SKM-1 (cell line): ENCODE measurements at regions not wholly inside any gene's neighbourhood (a gene's known extent, or its start where the extent isn't known, plus 50 kb on each side); places are given as distances from the start of the nearest gene placed in this dataset.
"Not testable (repeated sequence)": the region's sequence is repeated elsewhere in the genome, so short reads cannot be mapped to it uniquely, and the experiment has no call there.

Experiments
- DNase-seq: peaks from one replicate; lab custom pipeline; 2025; ENCODE audit not compliant: unreplicated experiment; lab: John Stamatoyannopoulos, UW

DNA sequence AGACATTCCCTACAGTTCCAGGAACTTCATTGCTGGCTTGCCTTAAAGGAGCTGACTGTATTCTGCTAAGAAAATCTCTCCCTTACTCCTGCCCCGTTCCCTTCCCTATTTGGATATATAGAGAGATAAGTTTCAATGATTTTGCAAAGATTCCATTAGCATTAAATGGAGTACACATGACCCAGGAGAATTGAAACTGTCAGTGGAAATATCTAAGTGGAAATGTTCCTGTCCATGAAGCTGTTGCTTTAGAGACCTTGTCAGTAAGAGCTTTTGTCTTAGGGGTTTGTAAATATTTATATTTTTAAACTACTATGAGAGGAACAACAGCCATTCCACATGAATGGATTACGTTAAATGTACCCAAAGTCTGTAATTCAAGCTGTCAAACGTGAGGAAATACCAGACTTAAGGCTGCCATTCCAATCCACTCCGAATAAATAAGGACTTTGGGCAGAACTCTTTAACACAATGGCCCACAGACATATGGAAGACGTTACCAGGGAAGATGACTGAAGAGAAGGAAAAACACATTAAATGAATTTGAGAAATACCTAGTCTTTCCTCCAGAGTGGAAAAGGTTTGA, 387.1 kb upstream of the PAPPA start:
- no peak for DNase-seq

DNA sequence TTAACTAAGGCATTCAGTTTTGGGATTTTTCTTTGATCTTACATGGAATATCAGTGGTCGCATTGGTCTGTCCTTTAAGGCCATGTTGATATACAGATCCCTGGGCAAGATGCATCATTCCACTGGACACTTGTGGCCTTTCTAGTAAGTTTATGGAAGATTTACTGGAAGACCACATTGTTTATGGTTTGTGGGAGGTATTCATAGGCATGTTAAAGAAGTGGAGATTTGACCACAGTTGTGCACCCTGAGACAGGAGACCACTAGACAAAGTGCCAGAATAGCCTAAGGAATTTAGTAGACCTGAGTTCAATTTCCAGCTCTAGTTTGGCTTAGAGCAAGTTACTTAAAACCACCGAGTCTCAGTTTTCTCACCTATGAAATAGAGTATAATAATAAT, 383.1 kb upstream of the PAPPA start:
- no peak for DNase-seq

DNA sequence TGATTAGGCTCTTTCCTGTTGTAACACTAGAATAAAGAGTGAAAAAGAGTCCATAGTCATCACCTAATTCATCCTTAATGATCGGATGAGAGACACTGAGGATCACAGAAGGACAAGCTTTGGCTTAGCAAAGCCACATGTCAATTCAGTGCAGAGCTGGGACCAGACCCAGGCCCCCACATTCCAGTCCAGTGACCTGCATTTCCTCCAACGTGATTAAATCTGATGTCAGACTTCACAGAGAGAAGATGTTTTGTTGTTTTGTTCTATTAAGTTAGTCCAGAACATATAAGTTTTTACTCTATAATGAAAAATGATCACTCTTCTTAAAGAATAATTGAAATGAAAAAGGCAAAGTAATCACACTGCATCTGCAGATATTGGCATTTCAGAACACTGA, 377.9 kb upstream of the PAPPA start:
- no peak for DNase-seq

DNA sequence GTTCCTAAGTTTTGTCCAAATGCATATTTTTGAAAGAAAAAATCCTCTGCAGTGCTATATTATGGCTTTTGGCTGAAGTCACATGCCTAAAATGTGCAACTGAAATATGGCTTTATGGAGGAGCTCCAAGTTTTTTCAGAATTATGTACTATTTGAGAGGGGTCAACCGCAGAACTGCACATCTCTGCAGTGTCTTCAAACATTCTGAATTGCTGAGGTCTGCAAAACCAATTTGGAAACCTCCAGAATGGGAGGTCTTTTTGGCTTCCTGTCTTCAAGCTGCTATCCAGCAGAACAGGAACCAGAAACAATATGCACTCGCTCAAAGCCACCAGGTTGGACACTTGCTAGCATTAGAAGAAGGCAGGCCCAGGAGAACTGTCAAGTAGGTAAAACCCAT, 376.0 kb upstream of the PAPPA start:
- DNase-seq, result no peak

DNA sequence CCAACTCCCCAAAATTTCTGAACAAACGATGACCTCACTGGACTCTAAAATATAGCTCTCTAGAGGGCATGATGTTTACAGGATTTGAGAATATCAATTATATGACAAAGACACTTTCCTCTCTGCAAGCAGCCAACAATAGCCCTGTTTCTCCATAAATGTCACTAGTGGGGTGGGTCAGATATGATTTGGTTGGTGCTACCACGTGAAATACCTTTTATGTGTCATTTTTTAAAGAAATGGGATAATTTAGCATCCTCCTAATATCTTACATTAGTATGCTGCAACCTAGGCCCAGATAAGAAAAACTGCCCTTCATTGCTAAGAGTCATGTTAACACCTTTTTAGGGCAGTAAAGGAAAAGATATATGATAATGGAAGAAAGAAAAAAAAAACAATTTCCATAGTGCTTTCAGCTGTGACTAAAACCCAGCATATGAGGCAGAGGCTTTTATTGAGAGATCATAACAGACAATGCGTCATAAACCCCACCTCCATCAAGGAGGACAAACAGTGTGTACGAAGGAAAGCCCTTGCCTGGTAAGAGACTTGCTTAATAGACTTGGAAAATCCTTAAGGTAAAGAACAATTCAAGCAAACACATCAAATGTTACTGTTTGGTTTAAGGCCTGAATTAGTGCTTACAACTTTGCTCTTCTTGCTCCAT, 372.4 kb upstream of the PAPPA start:
- no peak for DNase-seq

DNA sequence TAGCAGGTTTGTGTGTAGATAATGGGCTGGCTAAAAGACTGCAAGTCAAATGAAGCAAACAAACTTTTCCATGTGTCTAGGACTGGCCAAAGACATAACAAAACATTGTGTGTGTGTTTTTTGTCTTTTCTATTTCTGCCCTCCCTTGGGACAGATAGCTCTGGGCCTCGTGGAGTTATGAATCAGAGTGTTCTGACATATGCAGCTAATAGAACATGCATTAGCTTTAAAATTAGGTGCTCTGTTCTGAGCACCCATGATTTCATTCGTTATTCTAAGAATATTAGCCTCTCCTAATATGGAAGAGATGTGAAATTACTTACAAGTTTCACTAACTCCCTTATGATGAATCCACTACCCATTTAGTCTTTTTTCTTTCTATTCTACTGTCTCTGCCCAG, 367.3 kb upstream of the PAPPA start:
- DNase-seq, result no peak

DNA sequence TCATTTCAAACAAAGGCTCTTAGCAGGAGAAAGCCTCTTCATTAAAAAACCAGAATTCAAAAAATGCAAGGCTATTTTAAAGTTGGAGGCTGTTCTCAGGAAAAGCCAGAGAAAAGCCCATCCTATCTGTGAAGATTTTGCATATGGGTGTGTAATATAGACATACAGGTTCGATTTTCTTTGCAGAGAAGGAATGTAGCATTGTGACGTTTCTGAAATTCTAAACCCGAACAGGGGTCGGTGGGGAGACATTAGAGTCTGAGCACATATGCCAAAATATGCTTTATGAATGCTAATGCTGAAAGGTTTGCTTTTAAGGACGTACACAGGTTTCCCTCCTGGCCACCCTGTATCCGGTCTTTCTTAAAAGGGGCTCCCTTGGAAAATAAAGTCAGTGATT, 363.1 kb upstream of the PAPPA start:
- DNase-seq, result no peak

DNA sequence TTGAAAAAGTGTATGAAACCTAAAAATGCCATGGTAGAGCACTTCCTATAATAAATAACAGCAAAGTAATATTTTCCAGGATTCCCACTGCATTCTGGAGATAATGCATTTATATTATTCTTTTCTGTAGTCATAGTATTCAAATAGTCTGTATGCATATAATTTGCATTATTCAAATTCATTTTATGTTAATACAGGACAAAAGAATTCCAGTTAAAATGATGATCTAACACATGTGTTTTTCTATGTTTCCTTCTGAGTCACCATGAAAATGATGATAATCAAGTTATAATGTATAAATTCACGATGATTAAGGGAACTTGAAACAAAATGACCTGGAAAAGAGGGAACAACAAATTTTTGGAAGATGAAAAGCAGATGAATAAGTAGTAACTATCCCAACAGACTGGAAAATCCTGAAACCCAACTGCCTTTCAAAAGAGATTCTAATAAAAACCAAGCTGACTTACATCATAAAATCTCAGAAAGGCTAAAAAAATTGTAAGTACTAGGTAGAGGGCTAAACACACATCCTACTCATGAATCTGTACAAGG, 358.6 kb upstream of the PAPPA start:
- DNase-seq, result no peak

DNA sequence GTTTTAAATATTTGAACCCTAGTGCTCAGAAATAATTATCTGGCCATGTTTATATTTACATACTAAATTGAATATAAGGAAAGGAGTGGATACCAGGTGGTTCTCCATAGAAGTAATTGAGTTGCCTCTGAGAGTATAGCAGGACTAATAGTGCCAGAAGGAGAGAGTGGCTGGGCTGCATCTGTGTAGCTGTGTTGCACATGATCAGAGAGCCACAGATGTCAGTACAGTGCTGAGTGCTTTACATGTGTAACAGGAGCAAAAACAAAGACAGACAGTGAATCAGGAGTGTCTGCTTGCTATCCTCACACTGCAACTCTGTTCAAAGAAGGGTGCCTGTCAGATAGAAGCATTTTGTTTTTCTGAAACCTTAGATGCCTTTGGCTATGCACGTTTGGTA, 353.9 kb upstream of the PAPPA start:
- DNase-seq, result no peak

DNA sequence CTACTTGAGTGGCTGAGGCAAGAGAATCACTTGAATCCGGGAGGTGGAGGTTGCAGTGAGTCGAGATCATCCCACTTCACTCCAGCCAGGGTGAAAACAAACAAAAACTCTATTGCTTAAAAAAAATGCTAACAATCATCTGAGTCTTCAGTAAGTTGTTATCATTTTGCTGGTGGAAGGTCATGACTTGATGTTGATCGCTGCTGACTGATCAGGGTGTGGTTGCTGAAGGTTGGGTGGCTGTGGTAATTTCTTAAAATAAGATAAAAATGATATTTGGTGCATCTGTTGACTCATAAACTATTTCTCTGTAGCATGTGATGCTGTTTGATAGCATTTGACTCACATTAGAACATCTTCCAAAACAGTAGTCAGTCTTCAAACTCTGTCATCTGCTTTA, 349.4 kb upstream of the PAPPA start:
- no peak for DNase-seq

DNA sequence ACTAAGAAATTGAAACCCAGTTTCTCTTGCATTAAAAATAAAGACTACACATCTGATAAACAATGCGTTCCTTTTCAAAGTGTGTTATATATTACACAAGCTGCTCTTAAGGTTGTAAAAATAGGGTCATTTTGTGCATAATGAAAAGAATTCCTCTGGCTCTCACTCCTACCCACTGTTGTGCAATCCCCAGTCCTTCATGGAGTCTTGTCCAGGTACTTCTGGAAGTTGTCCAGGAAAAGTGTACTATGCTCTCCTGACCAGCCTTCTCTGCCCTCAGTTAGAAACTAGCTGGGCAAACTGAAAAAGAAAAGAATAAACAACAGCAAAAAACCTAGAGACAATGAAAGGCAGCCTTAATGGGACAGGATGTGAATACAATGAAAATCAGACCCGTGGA, 345.5 kb upstream of the PAPPA start:
- DNase-seq, result no peak

DNA sequence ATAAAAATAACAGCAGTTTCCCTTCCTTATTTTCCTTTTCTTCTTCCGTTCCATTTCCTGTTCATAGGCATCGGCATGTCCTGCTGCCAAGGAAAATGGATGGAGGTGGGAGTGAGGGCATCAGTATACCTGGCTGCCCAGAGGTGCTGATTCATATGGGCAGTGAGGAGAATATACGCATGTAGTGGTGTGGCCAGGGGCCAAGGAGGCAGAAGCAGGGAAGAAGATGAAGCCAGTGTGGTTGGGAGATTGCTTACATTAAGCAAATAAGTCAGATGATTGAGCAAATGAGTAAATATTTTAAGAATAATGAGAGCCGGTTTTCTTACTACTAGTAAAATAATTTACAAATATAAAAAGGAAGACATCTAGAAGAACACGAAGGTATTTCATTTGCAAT, 344.9 kb upstream of the PAPPA start:
- no peak for DNase-seq

DNA sequence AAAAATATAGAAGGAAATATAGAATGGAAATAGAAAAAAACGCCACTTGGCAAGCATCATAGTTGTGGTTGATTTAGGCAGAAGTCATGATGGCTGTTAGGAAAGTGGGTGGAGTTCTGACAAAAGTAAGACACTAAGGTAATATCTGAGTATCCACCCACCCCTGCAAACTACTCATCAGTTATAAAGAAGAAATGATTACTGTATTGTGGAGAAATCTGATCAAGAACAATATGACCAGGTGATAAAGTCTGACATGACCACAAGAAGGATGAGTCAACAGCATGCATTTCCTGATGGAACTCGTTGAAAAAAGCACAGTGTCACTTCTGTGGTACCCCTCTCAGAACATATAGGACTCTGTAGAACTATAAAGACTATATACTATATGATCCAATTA, 343.4 kb upstream of the PAPPA start:
- no peak for DNase-seq

DNA sequence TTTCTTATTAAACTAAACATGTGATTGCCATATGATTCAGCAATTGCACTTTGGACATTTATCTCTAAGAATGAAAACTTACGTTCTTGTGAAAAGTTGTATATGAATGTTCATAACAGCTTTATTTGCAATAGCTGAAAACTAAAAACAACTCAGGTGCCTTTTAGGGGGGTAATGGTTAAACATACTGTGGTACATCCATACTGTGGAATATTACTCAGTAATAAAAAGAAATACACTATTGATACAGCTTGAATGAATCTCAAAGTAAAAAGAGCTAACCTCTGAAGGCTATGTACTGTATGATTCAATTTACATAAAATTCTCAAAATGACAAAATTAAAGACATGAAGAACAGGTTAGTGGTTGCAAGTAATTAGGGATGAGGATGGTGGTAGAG, 339.5 kb upstream of the PAPPA start:
- DNase-seq, result no peak

DNA sequence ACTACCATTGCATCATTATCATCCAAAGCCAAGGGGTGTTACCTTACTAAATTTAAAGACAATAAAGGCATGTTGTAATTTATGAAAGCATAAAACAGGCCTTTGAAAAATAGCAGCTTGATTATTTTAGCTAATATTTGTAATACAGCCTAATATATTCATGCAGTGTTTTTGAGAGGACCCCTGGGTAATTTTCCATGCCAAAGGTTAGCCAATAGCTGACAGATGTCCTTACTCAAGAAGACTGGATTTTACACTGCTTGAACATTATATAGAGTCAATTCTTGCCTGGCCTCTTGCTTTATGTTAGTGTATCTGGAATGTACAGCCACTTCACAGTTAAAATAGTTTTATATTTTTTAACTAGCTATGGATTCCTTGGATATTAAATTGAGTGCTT, 337.8 kb upstream of the PAPPA start:
- no peak for DNase-seq

DNA sequence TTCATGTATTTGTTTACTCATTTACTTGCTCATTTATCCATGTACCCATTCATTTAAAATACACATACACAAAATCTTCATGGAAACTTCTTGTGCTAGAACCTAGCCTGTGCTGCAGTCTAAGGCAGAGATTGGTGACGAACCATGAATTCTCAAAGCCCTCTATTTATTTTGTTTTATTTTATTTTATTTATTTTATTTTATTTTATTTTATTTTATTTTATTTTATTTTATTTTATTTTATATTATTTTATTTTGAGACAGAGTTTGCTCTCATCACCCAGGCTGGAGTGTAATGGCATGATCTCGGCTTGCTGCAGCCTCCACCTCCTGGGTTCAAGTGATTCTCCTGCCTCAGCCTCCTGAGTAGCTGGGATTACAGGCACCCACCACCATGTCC, 334.9 kb upstream of the PAPPA start:
- not testable (repeated sequence) for DNase-seq

DNA sequence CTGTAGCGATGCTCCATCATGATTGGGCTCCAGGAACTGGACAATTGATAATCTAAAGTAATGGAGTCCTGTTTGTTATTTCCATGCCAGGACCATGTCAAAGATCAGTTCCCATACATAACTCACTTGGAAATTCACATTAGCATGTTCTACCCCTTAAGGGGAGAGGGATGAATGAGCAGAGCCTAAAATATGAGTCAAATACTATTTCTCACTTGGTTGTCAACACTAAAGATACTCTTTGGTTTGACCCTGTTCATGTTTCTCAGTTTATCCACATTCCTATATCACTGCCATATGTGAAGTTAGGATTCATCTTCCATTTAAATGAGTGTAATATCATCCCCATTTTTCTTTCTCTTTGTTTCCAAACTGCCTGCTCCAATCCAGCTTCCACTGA, 321.6 kb upstream of the PAPPA start:
- no peak for DNase-seq

DNA sequence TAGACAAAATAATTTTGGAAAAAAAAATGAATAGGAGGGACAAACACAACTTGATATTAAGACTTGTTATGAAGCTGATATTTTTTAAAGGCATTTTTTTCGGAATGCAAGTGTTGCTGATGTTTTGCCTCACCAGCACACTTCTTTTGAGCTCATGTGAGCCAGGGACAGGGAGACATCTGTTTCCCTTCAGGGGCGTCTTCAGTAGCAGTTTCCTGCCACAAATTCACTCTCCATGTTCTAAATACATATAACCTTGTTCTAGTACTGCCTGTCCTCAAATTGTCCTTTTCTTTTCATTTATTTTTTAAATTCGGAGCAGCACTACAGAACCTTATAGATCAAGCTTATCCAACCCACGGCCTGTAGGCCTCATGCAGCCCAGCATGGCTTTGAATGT, 316.0 kb upstream of the PAPPA start:
- DNase-seq, result no peak

DNA sequence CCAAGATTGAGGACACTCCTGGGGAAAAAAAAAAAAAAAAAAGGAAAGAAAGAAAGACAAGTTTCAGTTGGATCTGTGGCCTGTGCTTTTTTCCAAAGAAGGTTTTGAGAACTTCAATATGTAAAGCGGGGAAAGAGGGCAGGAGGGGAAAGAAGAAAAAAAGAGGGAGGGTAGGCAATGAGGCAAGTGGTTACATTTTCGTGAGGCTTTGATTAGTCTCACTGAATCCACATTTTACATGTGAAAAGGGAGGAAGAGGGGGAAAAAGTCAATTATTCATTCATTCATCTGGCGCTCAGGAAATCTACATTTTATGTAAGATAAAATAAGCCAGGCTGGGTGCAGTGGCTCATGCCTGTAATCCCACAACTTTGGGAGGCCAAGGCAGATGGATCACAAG, 315.2 kb upstream of the PAPPA start:
- no peak for DNase-seq

DNA sequence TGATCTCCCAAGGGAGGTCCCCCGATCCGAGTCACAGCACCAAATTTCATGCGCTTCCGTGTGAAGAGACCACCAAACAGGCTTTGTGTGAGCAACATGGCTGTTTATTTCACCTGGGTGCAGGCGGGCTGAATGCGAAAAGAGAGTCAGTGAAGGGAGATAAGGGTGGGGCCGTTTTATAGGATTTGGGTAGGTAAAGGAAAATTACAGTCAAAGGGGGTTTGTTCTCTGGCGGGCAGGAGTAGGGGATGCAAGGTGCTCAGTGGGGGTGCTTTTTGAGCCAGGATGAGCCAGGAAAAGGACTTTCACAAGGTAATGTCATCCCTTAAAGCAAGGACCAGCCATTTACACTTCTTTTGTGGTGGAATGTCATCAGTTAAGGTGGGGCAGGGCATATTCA, 309.2 kb upstream of the PAPPA start:
- not testable (repeated sequence) for DNase-seq

DNA sequence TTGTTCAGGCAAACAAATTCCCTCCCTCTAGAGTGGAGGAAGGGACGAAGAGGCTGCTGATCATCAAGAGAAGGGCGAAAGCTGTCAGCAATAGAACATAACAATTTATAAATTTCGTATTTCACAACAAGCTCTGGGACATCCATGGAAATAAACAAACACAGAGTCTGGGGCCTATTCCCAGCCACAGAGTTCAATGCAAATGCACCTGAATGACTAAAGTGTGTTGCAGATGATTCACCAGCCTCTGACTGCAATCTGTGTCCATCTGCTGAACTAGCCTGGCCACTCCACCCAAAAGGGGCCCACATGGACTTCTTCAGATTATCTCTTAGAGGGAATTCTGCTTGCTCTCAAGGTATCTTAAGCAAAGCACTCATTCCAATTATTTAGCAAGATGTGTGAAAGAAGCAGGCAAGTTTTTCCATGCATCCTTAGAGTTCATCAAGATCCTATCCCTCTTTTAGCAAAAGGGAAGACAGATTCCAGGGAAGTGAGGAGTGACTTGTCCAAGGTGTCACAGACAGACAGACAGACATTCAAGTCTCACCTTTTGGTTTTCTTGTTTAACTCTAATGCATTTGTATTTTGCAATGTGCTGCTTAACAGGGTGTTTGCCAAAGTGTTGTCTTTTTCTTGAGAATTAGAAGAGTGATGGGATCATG, 307.8 kb upstream of the PAPPA start:
- no peak for DNase-seq

DNA sequence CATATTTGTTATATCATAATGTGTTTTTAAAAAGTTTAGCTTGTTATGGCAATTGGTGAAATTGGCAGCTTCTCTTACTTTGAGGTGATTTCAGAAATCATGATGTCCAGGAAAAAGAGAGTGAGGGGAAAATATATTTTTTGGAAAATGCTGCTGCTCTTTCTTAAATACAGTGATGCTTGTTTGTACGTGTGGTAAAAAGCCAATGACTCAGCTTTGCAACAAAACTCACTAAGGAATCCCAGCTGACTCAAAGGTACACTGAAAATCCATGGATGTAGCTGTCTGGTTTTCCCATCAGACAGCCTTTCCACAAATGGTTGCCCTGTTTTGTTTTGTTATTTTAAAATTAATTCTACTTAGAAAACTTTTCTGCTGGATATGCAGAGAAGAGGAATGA, 306.4 kb upstream of the PAPPA start:
- DNase-seq, result no peak
